ENCODE measurements at regions not wholly inside any gene's neighbourhood (a gene's known extent, or its start where the extent isn't known, plus 50 kb on each side); places are given as distances from the start of the nearest gene placed in this dataset.

DNA sequence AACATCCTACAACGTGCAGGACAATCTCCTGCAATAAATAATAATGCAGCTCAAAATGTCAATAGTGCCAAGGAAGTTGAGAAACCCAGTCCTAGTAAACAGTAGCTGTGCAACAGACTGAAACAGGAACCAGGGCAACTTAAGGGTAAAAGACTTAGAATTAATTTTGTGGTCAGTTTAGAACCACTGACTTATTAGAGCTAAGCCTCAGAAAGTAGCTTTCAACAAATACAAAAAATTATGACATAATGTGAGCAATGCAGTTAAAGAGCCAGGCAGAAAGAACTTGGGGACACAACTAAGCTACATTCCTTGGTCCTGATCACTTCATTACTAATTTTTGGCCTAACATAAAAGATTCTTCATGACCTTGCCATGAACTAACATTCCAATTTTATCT is 195.4 kb downstream of the MACC1 start (continued):
- TF ChIP-seq YY1 (IDR thresholded peaks at IDR 0.05; ENCODE audit: low read depth, low read length), result no peak
- no peak for TF ChIP-seq HDAC6 (IDR thresholded peaks at IDR 0.05; ENCODE audit: low read depth, low read length)
- no peak for TF ChIP-seq KDM4A (IDR thresholded peaks at IDR 0.05; ENCODE audit: low read depth, low read length, severe bottlenecking)
- no peak for TF ChIP-seq PHF8 (conservative IDR thresholded peaks at IDR 0.05; ENCODE audit: low read depth, low read length)
- TF ChIP-seq, protein P1, sequence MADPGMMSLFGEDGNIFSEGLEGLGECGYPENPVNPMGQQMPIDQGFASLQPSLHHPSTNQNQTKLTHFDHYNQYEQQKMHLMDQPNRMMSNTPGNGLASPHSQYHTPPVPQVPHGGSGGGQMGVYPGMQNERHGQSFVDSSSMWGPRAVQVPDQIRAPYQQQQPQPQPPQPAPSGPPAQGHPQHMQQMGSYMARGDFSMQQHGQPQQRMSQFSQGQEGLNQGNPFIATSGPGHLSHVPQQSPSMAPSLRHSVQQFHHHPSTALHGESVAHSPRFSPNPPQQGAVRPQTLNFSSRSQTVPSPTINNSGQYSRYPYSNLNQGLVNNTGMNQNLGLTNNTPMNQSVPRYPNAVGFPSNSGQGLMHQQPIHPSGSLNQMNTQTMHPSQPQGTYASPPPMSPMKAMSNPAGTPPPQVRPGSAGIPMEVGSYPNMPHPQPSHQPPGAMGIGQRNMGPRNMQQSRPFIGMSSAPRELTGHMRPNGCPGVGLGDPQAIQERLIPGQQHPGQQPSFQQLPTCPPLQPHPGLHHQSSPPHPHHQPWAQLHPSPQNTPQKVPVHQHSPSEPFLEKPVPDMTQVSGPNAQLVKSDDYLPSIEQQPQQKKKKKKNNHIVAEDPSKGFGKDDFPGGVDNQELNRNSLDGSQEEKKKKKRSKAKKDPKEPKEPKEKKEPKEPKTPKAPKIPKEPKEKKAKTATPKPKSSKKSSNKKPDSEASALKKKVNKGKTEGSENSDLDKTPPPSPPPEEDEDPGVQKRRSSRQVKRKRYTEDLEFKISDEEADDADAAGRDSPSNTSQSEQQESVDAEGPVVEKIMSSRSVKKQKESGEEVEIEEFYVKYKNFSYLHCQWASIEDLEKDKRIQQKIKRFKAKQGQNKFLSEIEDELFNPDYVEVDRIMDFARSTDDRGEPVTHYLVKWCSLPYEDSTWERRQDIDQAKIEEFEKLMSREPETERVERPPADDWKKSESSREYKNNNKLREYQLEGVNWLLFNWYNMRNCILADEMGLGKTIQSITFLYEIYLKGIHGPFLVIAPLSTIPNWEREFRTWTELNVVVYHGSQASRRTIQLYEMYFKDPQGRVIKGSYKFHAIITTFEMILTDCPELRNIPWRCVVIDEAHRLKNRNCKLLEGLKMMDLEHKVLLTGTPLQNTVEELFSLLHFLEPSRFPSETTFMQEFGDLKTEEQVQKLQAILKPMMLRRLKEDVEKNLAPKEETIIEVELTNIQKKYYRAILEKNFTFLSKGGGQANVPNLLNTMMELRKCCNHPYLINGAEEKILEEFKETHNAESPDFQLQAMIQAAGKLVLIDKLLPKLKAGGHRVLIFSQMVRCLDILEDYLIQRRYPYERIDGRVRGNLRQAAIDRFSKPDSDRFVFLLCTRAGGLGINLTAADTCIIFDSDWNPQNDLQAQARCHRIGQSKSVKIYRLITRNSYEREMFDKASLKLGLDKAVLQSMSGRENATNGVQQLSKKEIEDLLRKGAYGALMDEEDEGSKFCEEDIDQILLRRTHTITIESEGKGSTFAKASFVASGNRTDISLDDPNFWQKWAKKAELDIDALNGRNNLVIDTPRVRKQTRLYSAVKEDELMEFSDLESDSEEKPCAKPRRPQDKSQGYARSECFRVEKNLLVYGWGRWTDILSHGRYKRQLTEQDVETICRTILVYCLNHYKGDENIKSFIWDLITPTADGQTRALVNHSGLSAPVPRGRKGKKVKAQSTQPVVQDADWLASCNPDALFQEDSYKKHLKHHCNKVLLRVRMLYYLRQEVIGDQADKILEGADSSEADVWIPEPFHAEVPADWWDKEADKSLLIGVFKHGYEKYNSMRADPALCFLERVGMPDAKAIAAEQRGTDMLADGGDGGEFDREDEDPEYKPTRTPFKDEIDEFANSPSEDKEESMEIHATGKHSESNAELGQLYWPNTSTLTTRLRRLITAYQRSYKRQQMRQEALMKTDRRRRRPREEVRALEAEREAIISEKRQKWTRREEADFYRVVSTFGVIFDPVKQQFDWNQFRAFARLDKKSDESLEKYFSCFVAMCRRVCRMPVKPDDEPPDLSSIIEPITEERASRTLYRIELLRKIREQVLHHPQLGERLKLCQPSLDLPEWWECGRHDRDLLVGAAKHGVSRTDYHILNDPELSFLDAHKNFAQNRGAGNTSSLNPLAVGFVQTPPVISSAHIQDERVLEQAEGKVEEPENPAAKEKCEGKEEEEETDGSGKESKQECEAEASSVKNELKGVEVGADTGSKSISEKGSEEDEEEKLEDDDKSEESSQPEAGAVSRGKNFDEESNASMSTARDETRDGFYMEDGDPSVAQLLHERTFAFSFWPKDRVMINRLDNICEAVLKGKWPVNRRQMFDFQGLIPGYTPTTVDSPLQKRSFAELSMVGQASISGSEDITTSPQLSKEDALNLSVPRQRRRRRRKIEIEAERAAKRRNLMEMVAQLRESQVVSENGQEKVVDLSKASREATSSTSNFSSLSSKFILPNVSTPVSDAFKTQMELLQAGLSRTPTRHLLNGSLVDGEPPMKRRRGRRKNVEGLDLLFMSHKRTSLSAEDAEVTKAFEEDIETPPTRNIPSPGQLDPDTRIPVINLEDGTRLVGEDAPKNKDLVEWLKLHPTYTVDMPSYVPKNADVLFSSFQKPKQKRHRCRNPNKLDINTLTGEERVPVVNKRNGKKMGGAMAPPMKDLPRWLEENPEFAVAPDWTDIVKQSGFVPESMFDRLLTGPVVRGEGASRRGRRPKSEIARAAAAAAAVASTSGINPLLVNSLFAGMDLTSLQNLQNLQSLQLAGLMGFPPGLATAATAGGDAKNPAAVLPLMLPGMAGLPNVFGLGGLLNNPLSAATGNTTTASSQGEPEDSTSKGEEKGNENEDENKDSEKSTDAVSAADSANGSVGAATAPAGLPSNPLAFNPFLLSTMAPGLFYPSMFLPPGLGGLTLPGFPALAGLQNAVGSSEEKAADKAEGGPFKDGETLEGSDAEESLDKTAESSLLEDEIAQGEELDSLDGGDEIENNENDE (IDR thresholded peaks at IDR 0.05; ENCODE audit: insufficient replicate concordance, low read length), result no peak
- no peak for TF ChIP-seq SRF (IDR thresholded peaks at IDR 0.05; ENCODE audit: low read depth, low read length)
- TF ChIP-seq TAF7 (optimal IDR thresholded peaks at IDR 0.05; ENCODE audit: borderline replicate concordance, low read depth, low read length), result no peak

All from H1 (cell line).